ENCODE measurements at regions not wholly inside any gene's neighbourhood (a gene's known extent, or its start where the extent isn't known, plus 50 kb on each side); places are given as distances from the start of the nearest gene placed in this dataset.

DNA sequence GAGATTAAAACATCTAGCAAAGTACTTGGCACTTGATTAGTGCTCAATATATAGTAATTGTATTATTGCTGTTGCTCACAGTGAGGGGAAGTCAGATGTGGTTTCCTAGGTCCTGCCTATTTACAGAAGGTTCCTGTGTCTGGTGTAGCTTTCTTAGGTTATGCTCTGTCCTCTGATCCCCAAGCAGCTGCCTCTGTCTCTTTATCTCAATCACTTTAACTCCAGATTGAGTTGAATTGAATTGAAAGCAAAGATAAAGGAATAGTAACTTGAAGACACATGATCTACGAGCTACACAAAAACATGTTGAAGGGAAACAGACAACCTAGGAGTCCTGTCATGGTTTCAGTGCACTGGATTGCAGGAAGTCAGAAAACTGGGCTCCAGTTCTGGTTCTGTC is 113.9 kb upstream of the ADAMTSL1 start:
- TF ChIP-seq, protein P1, sequence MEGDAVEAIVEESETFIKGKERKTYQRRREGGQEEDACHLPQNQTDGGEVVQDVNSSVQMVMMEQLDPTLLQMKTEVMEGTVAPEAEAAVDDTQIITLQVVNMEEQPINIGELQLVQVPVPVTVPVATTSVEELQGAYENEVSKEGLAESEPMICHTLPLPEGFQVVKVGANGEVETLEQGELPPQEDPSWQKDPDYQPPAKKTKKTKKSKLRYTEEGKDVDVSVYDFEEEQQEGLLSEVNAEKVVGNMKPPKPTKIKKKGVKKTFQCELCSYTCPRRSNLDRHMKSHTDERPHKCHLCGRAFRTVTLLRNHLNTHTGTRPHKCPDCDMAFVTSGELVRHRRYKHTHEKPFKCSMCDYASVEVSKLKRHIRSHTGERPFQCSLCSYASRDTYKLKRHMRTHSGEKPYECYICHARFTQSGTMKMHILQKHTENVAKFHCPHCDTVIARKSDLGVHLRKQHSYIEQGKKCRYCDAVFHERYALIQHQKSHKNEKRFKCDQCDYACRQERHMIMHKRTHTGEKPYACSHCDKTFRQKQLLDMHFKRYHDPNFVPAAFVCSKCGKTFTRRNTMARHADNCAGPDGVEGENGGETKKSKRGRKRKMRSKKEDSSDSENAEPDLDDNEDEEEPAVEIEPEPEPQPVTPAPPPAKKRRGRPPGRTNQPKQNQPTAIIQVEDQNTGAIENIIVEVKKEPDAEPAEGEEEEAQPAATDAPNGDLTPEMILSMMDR (IDR thresholded peaks at IDR 0.05; ENCODE audit: insufficient read depth, low read depth, low read length): no peak
- no peak for TF ChIP-seq EZH2 (IDR thresholded peaks at IDR 0.05; ENCODE audit: insufficient read depth, low read length)

Data from astrocyte (in vitro differentiated cells and primary cell).